HCT116 (cell line): ENCODE measurements at regions not wholly inside any gene's neighbourhood (a gene's known extent, or its start where the extent isn't known, plus 50 kb on each side); places are given as distances from the start of the nearest gene placed in this dataset.

ENCODE experiments used
- ATAC-seq: fragments of 200-7000 bp; cut with Tn5 transposase; 2 replicates; pipeline ENCODE4 v1.9.1; 2020; ENCODE audit warnings: mild to moderate bottlenecking, moderate library complexity
- BruUV-seq: library from RNA; stranded (reverse); fragments of 400-500 nt; replicated peaks from 2 replicates; lab custom pipeline; 2021; lab: Mats Ljungman, UMichigan
- CTCF ChIA-PET: fragments of 300-600 bp; sonication (Branson Sonifier 250); formaldehyde crosslinking; loops from one replicate; lab custom pipeline; 2021; ENCODE audit warnings: antibody characterized with exemption; lab: Charles Lee
- POLR2A ChIA-PET: fragments of 300-600, 350-600 bp; sonication (Branson Sonifier 250); formaldehyde crosslinking; loops from one replicate; lab custom pipeline; 2021; ENCODE audit warnings: antibody characterized with exemption; lab: Charles Lee
- RAD21 ChIA-PET, 2 experiments: fragments of 300-600 bp; sonication (Branson Sonifier 250); formaldehyde crosslinking; loops; one replicate each; lab custom pipeline; 2023; ENCODE audit warnings: low total read pairs in 2 of 2; ENCODE audit not compliant: uncharacterized antibody in 2 of 2, unreplicated experiment in 2 of 2, low non-redundant PET in 1 of 2; lab: Charles Lee
- DNase-seq: peaks from one replicate; pipeline ENCODE4 v3.0.0-alpha.2; 2010; ENCODE audit warnings: low read depth, low spot score
- H2AFZ ChIP-seq: fragments of 200-600 bp; shearing (Covaris generic), sonication (generic); 2 replicates; pipeline ENCODE4 v1.6.1; 2017; ENCODE audit warnings: low read depth, mixed run types, mixed read lengths, antibody characterized with exemption, low read length; ENCODE audit not compliant: poor library complexity, severe bottlenecking
- H3K27ac ChIP-seq: 2 replicates; pipeline ENCODE4 v1.5.1; 2012; ENCODE audit warnings: low read depth, low read length
- H3K27me3 ChIP-seq: fragments of 200-600 bp; sonication (generic); 2 replicates; pipeline ENCODE4 v1.6.1; 2016; ENCODE audit warnings: mixed run types, low read length, mixed read lengths; ENCODE audit not compliant: insufficient read depth
- H3K36me3 ChIP-seq, 2 experiments: fragments of 200-500 bp in 1 of 2; fragments of 200-600 bp in 1 of 2; sonication (Bioruptor generic) in 1 of 2; sonication (generic) in 1 of 2; 2 replicates each; pipeline versions ENCODE4 v1.5.1 to v1.6.1; 2014 to 2016; ENCODE audit warnings: low read length in 2 of 2, inconsistent platforms in 1 of 2, mixed read lengths in 1 of 2, mixed run types in 1 of 2; ENCODE audit not compliant: insufficient read depth in 2 of 2, control insufficient read depth in 1 of 2
- H3K4me1 ChIP-seq, 2 experiments: fragments of 200-600 bp in 1 of 2; sonication (generic) in 1 of 2; 2 replicates each; pipeline versions ENCODE4 v1.5.1 to v1.6.1; 2012 to 2017; ENCODE audit warnings: low read length in 2 of 2, inconsistent platforms in 1 of 2, mild to moderate bottlenecking in 1 of 2, mixed read lengths in 1 of 2, mixed run types in 1 of 2, moderate library complexity in 1 of 2; ENCODE audit not compliant: insufficient read depth in 2 of 2, control insufficient read depth in 1 of 2
- H3K4me2 ChIP-seq: fragments of 200-600 bp; sonication (generic); 2 replicates; pipeline ENCODE4 v1.6.1; 2017; ENCODE audit warnings: mixed run types, low read length, mixed read lengths
- H3K4me3 ChIP-seq, 2 experiments: fragments of 200-600 bp in 1 of 2; sonication (generic) in 1 of 2; replicated peaks in 1 of 2; 2 replicates each; pipeline ENCODE4 v1.5.1; 2011 to 2016; ENCODE audit warnings: low read length in 2 of 2, control low read depth in 1 of 2, low read depth in 1 of 2, mild to moderate bottlenecking in 1 of 2, mixed read lengths in 1 of 2, mixed run types in 1 of 2
- H3K79me2 ChIP-seq: fragments of 200-600 bp; sonication (generic); 2 replicates; pipeline ENCODE4 v1.6.1; 2017; ENCODE audit warnings: mild to moderate bottlenecking, mixed run types, low read length, moderate library complexity, mixed read lengths; ENCODE audit not compliant: insufficient read depth
- H3K9ac ChIP-seq: fragments of 200-600 bp; sonication (generic); 2 replicates; pipeline ENCODE4 v1.6.1; 2016; ENCODE audit warnings: low read length, mixed read lengths
- H3K9me2 ChIP-seq: fragments of 200-600 bp; sonication (generic), shearing (Covaris generic); 2 replicates; pipeline ENCODE4 v1.6.1; 2017; ENCODE audit warnings: mixed run types, mild to moderate bottlenecking, moderate library complexity; ENCODE audit not compliant: insufficient read depth
- H3K9me3 ChIP-seq, 2 experiments: fragments of 200-500 bp in 1 of 2; fragments of 200-600 bp in 1 of 2; sonication (Bioruptor generic) in 1 of 2; sonication (generic) in 1 of 2; 2 replicates each; pipeline ENCODE4 v1.6.1; 2014 to 2017; ENCODE audit warnings: low read length in 2 of 2, mixed read lengths in 2 of 2, inconsistent platforms in 1 of 2, low read depth in 1 of 2, mild to moderate bottlenecking in 1 of 2, mixed run types in 1 of 2, moderate library complexity in 1 of 2; ENCODE audit not compliant: control insufficient read depth in 1 of 2, insufficient read depth in 1 of 2
- H4K20me1 ChIP-seq: fragments of 200-600 bp; sonication (generic), shearing (Covaris generic); 2 replicates; pipeline ENCODE4 v1.6.1; 2017; ENCODE audit warnings: mixed run types, mild to moderate bottlenecking, moderate library complexity; ENCODE audit not compliant: insufficient read depth
- EGR1 ChIP-seq: IDR thresholded peaks from 2 replicates; pipeline ENCODE4 v1.6.1; 2012; ENCODE audit warnings: low read depth
- ELF1 ChIP-seq: IDR thresholded peaks from 2 replicates; pipeline ENCODE4 v1.6.1; 2012; ENCODE audit warnings: low read depth, borderline replicate concordance
- EZH2 ChIP-seq: fragments of 200-600 bp; sonication (generic); IDR thresholded peaks from 2 replicates; pipeline ENCODE4 v1.6.1; 2017; ENCODE audit warnings: antibody characterized with exemption, mixed run types
- EZH2phosphoT487 ChIP-seq: fragments of 200-600 bp; IDR thresholded peaks from 2 replicates; pipeline ENCODE4 v1.6.1; 2018; ENCODE audit warnings: antibody characterized with exemption, borderline replicate concordance
- FOSL1 ChIP-seq: IDR thresholded peaks from 2 replicates; pipeline ENCODE4 v1.6.1; 2012; ENCODE audit warnings: low read depth
- JUND ChIP-seq: IDR thresholded peaks from 2 replicates; pipeline ENCODE4 v1.6.1; 2012
- POLR2A ChIP-seq: IDR thresholded peaks from 2 replicates; pipeline ENCODE4 v1.7.0; 2011; ENCODE audit warnings: borderline replicate concordance; ENCODE audit not compliant: insufficient read depth, insufficient read length; ENCODE audit errors: extremely low read depth
- RAD21 ChIP-seq: IDR thresholded peaks from 2 replicates; pipeline ENCODE4 v1.6.1; 2012; ENCODE audit warnings: low read depth, mild to moderate bottlenecking
- SIN3A ChIP-seq: IDR thresholded peaks from 2 replicates; pipeline ENCODE4 v1.6.1; 2012; ENCODE audit warnings: low read depth
- SRF ChIP-seq: IDR thresholded peaks from 2 replicates; pipeline ENCODE4 v1.6.1; 2012; ENCODE audit warnings: low read depth
- TCF7L2 ChIP-seq: IDR thresholded peaks from 2 replicates; pipeline ENCODE4 v1.7.0; 2011; ENCODE audit warnings: borderline replicate concordance, inconsistent platforms; ENCODE audit not compliant: insufficient read depth, insufficient read length; ENCODE audit errors: extremely low read depth
- intact Hi-C: fragments of 100-400 bp; cut with micrococcal nuclease; formaldehyde crosslinking; loops from 2 replicates; pipeline ENCODE4 v1.10.0; 2022
- TF ChIP-seq, protein P1 (sequence below), 3 experiments: fragments of 200-600 bp in 1 of 3; sonication (generic) in 1 of 3; IDR thresholded peaks in 2 of 3; conservative IDR thresholded peaks in 1 of 3; 2 replicates each; pipeline ENCODE4 v1.5.1; 2012 to 2017; ENCODE audit warnings: low read depth in 2 of 3, low read length in 2 of 3, antibody characterized with exemption in 1 of 3, borderline replicate concordance in 1 of 3, control low read depth in 1 of 3, mild to moderate bottlenecking in 1 of 3, mixed read lengths in 1 of 3, mixed run types in 1 of 3, moderate library complexity in 1 of 3; ENCODE audit not compliant: insufficient read depth in 1 of 3
- TF ChIP-seq, protein P2 (sequence below): IDR thresholded peaks from 2 replicates; pipeline ENCODE4 v1.6.1; 2012
- TF ChIP-seq, protein P3 (sequence below): IDR thresholded peaks from 2 replicates; pipeline ENCODE4 v1.6.1; 2012
- TF ChIP-seq, protein P4 (sequence below): IDR thresholded peaks from 2 replicates; pipeline ENCODE4 v1.6.1; 2011; ENCODE audit warnings: mild to moderate bottlenecking, low read length, moderate library complexity; ENCODE audit not compliant: insufficient replicate concordance; ENCODE audit errors: extremely low read depth

DNA sequence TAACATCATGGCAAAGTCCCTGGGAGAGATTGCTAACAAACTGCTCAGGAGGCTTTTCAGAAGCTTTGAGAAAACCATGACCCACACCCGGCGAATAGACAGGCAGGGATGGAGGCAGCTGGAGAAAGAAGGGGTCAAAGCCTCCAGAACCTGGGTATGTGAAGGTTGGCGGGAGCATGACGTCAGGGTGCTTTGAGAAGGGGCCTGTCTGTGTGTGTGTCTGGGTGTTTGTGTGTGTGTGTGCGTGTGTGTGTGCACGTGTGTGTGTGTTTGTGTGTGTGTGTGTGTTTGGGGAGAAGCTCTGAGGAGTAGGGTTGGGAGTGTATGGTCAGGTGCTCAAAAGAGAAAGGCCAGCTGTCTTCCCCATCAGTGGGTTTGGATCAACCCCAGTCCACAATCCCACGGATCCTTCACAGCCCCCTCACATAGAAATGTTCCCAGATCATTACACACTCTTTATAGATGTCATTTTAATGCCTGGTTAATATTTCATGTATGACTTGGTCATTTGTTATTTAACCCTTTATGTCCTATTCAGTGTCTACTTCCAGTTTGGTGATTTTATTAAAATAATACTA, 254.1 kb upstream of the SMIM21 start:
- Histone ChIP-seq H3K36me3 (no peaks in the 10 kb centered on the region), H3K4me2 (no peak overlapping the region), H3K79me2 (no peaks in the 10 kb centered on the region), H3K4me3 (no peak overlapping the region), H3K9me2 (no peaks in the 10 kb centered on the region), H3K9ac (no peak overlapping the region), H3K27me3 (no peaks in the 10 kb centered on the region), H3K4me1 (no peaks in the 10 kb centered on the region), H4K20me1 (no peaks in the 10 kb centered on the region), H2AFZ (no peak overlapping the region), H3K27ac (no peak overlapping the region), H3K9me3 (no peaks in the 10 kb centered on the region)
- intact Hi-C loops = no loop called here
- DNase-seq = no peak
- ChIA-PET POLR2A (no interaction called here), CTCF (no interaction called here), RAD21 (no interaction called here)
- TF ChIP-seq, protein P1, sequence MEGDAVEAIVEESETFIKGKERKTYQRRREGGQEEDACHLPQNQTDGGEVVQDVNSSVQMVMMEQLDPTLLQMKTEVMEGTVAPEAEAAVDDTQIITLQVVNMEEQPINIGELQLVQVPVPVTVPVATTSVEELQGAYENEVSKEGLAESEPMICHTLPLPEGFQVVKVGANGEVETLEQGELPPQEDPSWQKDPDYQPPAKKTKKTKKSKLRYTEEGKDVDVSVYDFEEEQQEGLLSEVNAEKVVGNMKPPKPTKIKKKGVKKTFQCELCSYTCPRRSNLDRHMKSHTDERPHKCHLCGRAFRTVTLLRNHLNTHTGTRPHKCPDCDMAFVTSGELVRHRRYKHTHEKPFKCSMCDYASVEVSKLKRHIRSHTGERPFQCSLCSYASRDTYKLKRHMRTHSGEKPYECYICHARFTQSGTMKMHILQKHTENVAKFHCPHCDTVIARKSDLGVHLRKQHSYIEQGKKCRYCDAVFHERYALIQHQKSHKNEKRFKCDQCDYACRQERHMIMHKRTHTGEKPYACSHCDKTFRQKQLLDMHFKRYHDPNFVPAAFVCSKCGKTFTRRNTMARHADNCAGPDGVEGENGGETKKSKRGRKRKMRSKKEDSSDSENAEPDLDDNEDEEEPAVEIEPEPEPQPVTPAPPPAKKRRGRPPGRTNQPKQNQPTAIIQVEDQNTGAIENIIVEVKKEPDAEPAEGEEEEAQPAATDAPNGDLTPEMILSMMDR (IDR thresholded peaks at IDR 0.05 in 2 of 3, conservative IDR thresholded peaks at IDR 0.05 in 1 of 3; ENCODE audit: borderline replicate concordance in 1 of 3, insufficient read depth in 1 of 3, low read depth in 2 of 3, low read length in 2 of 3) = no peak
- TF ChIP-seq SIN3A (no peak), EZH2 (no peak), EGR1 (no peak), RAD21 (no peak), FOSL1 (no peak), POLR2A (no peak), ELF1 (no peak)
- TF ChIP-seq, protein P2, sequence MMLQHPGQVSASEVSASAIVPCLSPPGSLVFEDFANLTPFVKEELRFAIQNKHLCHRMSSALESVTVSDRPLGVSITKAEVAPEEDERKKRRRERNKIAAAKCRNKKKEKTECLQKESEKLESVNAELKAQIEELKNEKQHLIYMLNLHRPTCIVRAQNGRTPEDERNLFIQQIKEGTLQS = no peak
- BruUV-seq = no TSS peak
- ATAC-seq = no peak

DNA sequence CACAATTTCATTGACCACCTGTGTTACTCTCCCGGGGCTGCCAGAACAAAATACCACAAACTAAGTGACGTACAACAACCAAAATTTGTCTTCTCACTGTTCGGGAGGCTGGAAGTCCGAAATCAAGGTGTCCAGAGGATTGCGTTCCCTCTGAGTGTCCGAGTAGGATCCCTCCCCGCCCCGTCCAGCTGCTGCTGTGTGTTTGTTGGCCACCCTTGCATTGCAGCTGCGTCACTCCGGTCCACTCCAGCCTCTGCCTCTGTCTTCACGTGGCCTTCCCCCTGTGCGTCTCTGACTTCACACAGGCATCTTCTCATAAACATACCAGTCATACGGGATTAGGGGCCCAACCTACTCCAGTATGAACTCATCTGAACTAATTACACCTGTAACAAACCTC, 251.8 kb upstream of the SMIM21 start:
- no TSS peak for BruUV-seq
- no peak for TF ChIP-seq TCF7L2
- TF ChIP-seq, protein P1 (IDR thresholded peaks at IDR 0.05 in 2 of 3, conservative IDR thresholded peaks at IDR 0.05 in 1 of 3; ENCODE audit: borderline replicate concordance in 1 of 3, insufficient read depth in 1 of 3, low read depth in 2 of 3, low read length in 2 of 3) = no peak
- TF ChIP-seq EZH2phosphoT487 = no peak
- TF ChIP-seq, protein P3, sequence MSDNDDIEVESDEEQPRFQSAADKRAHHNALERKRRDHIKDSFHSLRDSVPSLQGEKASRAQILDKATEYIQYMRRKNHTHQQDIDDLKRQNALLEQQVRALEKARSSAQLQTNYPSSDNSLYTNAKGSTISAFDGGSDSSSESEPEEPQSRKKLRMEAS = no peak
- TF ChIP-seq, protein P4, sequence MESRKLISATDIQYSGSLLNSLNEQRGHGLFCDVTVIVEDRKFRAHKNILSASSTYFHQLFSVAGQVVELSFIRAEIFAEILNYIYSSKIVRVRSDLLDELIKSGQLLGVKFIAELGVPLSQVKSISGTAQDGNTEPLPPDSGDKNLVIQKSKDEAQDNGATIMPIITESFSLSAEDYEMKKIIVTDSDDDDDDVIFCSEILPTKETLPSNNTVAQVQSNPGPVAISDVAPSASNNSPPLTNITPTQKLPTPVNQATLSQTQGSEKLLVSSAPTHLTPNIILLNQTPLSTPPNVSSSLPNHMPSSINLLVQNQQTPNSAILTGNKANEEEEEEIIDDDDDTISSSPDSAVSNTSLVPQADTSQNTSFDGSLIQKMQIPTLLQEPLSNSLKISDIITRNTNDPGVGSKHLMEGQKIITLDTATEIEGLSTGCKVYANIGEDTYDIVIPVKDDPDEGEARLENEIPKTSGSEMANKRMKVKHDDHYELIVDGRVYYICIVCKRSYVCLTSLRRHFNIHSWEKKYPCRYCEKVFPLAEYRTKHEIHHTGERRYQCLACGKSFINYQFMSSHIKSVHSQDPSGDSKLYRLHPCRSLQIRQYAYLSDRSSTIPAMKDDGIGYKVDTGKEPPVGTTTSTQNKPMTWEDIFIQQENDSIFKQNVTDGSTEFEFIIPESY = no peak
- TF ChIP-seq JUND = no peak
- no peak for TF ChIP-seq SRF

More for the DNA sequence above, 251.8 kb upstream of the SMIM21 start:
- no peaks in the 10 kb centered on the region for H3K4me1 ChIP-seq
- H3K79me2 ChIP-seq = no peaks in the 10 kb centered on the region
- H3K4me2 ChIP-seq = no peak overlapping the region
- no peaks in the 10 kb centered on the region for H3K36me3 ChIP-seq
- CTCF ChIA-PET = no interaction called here
- H3K9me3 ChIP-seq = no peaks in the 10 kb centered on the region
- H3K9me2 ChIP-seq = no peaks in the 10 kb centered on the region
- H2AFZ ChIP-seq = no peak overlapping the region
- H3K27me3 ChIP-seq = no peaks in the 10 kb centered on the region
- POLR2A ChIA-PET = no interaction called here
- intact Hi-C loops = no loop called here
- H3K27ac ChIP-seq = no peak overlapping the region
- RAD21 ChIA-PET = no interaction called here
- no peaks in the 10 kb centered on the region for H4K20me1 ChIP-seq
- H3K9ac ChIP-seq = no peak overlapping the region
- ATAC-seq = no peak
- no peak for DNase-seq
- no peak overlapping the region for H3K4me3 ChIP-seq
